Stimulated activated CD8-positive, alpha-beta memory T cell treated with anti-CD3 and anti-CD28 coated beads, Interleukin-15, amount 100 ng/mL, for 24 hours (primary cell): ENCODE measurements at regions not wholly inside any gene's neighbourhood (a gene's known extent, or its start where the extent isn't known, plus 50 kb on each side); places are given as distances from the start of the nearest gene placed in this dataset.

Experiments
- DNase-seq: peaks from one replicate; pipeline ENCODE4 v3.0.0-alpha.2; 2020; ENCODE audit warnings: low read depth

- no peak for DNase-seq
These were observed 136.2 kb upstream of the TMEM106B start for GRCh38 chr7:12074889-12075288.

DNA sequence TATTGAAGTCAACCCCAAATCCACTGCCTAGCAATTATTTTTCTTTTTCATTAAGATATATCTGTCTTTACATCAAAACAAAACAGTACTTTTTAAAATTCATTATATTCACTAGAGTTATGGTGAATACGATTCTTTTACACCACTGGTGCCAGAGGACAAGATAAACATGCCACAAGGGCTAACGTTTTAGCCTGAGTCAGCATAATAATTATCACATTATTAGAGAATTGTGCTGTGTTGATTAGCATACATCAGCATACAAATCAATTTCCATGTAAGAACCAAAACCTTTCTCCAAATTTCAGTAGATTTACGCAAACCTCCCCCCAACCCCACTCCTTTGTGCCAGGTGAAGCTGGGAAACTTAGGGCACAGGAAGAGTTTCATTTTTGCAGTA is 131.1 kb upstream of the TMEM106B start:
- DNase-seq = no peak

GRCh38 chr7:12085516-12085915 is 125.6 kb upstream of the TMEM106B start:
- DNase-seq = no peak

DNA sequence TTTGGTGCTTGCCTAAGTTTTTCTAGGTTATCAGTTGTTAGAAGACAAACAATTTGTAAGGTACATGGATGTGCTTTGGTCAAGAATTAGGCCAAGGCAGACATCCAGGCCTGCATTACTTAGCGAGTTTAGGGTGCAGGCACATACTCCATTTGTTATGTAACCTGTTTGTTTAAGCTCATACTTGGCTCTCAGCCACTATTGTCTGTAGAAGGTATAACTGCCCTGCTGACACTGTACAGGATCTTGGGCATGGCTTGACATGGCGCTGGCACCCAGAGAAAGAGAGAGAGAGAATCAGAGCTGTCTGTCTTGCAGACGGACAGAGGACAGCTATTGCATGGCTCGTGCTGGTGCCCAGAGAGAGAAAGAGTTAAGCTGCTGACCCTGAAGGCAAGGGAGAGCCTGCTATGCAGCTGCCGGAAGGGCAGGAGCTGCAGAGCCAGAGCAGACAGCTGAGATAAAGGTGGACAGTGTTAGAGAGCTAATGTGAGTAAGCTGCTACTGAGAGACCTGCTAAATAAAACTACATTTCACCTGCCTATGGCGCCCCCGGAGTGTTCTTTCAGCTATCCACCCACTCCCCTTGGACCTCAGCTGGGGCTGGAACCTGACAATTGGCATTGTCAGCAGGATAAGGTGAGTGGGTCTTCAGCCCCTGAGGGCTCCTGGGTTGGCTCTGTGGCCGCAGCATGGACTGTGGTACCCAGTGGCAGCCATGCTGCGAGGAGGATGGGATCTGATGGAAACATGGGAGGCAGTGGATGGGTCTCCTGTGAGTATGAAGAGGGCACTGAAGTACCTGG is 120.9 kb upstream of the TMEM106B start:
- no peak for DNase-seq

DNA sequence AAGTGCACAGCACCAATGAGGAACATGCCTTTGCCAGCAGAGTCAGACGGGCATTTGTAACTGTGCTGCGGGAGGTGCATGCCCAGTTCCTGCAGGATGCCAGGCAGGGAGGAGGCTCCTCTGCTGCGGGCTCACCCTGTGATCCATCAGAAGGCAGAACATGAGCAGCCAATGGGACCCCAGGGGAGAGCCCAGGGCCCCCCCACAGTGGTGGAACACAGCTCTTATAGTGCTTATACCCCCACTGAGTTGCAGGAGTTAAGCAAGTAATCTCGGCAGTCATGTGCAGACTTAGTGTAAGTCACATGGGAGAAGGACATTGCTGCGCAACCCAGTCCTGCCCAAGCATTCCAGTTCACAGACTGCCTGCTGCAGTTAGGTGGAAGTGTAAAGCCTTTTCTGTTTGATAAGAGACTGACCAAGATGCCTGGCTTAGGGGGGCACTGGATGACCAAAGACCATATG is 120.3 kb upstream of the TMEM106B start:
- DNase-seq = no peak

DNA sequence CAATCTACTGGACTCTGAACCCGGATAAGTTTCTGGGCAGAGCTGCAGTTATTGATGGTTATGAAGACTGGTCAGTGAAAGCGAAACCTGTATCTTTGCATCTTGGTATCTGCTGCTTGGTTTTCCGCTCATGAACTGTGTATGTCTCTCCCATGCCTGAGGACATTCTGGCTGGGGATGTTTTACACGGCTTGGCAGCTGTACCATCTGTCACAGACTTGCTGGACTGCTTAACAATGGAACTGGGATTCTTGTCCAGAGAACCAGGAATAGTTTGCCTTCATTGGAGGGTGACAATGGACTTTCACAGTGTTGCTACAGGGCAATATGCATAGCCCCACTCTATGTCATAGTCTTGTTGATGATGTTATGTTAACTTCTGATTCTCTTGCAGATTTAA is 119.9 kb upstream of the TMEM106B start:
- DNase-seq = no peak

DNA sequence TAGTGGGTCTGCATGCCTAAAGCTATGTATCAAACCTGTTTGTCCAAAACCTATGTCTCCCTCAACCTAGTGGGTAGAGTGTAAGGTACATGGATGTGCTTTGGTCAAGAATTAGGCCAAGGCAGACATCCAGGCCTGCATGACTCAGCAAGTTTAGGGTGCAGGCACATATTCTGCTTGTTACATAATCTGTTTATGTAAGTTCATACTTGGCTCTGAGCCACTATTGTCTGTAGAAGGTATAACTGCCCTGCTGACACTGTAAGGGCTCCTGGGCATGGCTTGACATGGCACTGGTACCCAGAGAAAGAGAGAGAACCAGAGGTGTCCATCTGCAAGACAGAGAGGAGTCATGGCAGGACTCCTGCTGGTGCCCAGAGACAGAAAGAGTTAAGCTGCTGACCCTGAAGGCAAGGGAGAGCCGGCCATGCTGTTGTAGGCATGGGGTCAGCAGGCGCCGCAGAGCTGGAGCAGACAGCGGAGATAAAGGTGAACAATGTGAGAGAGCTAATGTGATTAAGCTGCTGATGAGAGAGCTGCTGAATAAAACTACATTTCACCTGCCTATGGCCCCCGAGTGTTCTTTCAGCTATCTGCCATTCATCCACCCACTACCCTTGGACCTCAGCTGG is 118.5 kb upstream of the TMEM106B start:
- no peak for DNase-seq

DNA sequence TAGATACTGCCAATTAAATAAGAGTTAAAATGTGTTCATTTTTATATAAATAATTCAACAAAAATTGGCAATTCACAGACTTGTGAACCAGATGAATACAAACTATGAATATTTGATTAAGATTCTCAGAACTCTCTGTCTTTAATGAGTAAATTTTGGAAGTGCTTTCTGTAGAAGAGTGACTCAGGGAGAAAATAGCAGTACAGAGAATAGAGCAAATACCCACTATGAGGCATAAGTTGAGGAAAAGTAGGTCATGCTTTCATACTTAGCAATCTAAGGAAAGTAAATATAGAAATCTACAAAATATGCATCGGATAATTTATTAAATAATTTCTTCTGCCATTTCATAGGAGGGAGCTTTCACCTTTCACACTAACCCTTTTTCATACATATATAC is 117.7 kb upstream of the TMEM106B start:
- DNase-seq = no peak

DNA sequence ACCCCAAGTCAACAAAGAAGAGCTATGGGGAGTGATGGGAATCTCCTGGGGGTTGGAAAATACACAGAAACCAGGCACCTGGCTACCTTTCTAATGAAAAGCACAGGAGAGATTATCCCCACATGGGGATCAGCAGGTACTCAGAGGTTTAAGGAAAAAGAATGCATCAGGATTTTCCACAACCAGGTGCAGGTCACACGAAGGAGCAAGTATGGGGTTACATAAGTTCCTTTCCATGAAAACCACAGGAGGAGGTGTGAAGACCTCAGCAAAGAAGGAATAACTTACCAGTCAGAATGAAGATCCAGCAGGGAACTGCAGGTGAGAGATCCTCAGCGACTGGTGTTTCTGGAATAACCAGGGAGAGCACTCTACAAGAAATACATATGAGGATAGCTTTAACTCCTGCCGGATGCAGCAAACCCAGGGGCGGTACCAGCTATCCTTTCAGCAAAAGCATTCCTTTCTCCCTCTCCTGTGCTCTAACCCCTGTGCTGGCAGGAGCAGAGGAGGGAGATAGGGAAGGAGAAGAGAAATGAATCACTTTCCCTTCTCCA is 116.7 kb upstream of the TMEM106B start:
- no peak for DNase-seq

GRCh38 chr7:12102126-12102525 is 109.0 kb upstream of the TMEM106B start:
- DNase-seq = no peak

- no peak for DNase-seq
These were observed 108.6 kb upstream of the TMEM106B start for GRCh38 chr7:12102527-12102926.

- DNase-seq = no peak
These were observed 107.1 kb upstream of the TMEM106B start for GRCh38 chr7:12103948-12104347.

- DNase-seq = no peak
These were observed 103.7 kb upstream of the TMEM106B start for GRCh38 chr7:12107381-12107780.

DNA sequence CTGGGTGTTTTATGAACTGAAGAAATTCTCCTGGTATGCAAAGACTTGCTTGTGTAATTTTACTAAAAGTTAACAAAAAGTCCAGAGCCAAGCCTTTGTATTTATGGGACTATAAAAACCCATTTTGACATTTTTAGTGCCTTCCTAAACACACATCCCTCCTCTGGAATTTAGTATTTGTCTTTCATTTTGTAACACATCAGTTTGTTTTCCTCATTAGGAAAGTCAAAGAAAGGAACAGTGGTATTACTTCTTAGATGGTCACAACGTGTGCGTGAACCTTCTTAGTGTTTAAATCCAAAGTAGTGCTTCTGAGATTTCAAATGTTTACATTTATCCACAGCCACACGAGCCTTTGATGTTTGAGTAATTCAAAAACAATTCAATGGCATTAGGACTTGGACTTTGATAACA is 103.2 kb upstream of the TMEM106B start:
- DNase-seq = no peak

DNA sequence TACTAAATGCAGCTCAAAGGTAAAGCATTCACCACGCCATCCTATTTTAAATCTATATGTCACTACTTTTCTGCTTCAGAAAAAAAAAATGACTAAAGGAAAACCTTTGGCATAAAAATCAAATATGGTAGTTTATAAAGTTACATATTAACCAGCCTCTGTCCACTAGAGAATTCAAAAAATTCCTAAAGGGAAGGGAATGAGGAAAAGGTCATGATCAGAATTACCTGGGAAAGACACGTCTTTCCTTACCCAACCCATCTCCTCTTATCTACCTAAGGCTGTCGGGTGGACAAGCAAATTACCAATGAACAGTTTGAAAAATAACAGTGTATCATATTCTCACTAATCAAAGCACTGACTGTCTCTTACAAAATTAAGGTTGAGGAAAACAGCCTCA is 100.7 kb upstream of the TMEM106B start:
- no peak for DNase-seq

GRCh38 chr7:12111422-12112405 is 99.4 kb upstream of the TMEM106B start:
- no peak for DNase-seq

- no peak for DNase-seq
These were observed 93.9 kb upstream of the TMEM106B start for GRCh38 chr7:12117170-12117569.

DNA sequence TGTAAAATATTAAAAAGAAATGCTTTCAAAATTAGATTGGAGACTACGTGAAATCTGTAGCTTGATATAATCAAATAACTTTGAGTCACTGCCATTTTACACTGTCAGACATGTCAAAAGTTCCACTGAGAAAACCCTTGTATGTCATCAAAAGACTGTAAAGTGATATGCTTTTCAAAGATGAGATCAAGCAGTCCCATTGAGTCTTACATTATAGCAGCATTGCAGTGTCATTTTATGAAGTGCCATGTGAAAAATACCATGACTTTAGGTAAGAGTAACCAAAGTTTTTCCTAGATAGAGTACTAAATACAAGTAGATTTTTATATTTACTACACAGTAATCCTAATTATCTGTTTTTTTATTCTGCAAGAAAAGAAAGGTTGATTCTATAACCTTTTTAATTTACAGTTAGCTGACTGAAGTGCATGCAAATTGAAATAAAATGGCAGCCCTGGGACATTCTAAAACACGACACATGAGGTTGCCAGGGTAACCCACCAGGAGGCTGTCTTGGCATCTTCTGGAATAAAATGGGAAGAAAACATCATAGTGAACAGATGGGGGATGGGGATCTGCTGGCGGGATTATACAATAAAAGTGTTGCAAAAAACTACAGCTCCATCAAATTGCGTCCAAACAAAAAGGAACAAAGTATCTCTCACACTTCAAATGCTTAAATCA is 91.3 kb upstream of the TMEM106B start:
- no peak for DNase-seq

- no peak for DNase-seq
These were observed 90.5 kb upstream of the TMEM106B start for GRCh38 chr7:12120632-12121031.

- DNase-seq = no peak
These were observed 87.9 kb upstream of the TMEM106B start for GRCh38 chr7:12123172-12123571.

GRCh38 chr7:12124028-12124427 is 87.1 kb upstream of the TMEM106B start:
- no peak for DNase-seq

- DNase-seq = no peak
These were observed 83.6 kb upstream of the TMEM106B start for GRCh38 chr7:12127455-12127854.
